ENCODE measurements at regions not wholly inside any gene's neighbourhood (a gene's known extent, or its start where the extent isn't known, plus 50 kb on each side); places are given as distances from the start of the nearest gene placed in this dataset.

DNA sequence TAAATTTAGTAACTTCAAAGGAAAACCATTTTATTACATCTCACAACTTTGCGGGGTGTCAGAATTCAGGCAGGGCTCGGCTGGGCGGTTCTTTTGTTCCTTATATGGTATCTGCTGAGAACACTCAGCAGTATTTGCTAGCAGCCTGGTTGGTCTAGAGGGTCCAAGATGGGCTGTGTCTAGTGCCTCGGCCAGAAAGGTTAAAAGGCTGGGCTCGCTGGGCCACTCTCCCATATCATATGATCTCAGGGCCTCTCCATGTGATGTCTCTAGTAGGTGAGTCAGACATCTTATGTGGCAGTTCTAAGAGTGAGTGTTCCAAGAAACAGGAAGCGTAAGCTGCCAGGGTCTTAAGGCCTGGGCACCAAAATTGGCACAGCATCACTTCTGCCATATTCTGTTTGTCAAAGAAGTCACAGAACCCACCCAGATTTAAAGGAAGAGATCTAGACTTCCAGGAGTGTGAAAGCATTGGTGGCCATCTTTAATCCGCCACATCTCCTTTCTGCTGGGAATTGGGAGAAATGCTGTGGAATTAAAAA is 100.9 kb upstream of the ATP6AP2 start:
- H3K36me3 ChIP-seq (ENCODE audit: control insufficient read depth, insufficient read depth, low read length): no peaks in the 10 kb centered on the region
- no peaks in the 10 kb centered on the region for H3K27me3 ChIP-seq (ENCODE audit: control insufficient read depth, insufficient read depth, low read length, poor library complexity, severe bottlenecking)
- WGBS, 2 experiments (ENCODE audit: insufficient coverage in 1 of 2, insufficient read length in 1 of 2): 95% methylated on average over 7 of the region's 7 CpGs; no CpG with 5 or more reads in 1 of the 2 experiments
- Mint-ChIP-seq H3K36me3 (ENCODE audit: low read depth) (no peaks in the 10 kb centered on the region), H3K27ac (no peak overlapping the region), H3K9me3 (peaks cover 36% of the 10 kb centered on the region), H3K4me1 (peaks cover 37% of the 10 kb centered on the region), H3K4me3 (no peak overlapping the region), H3K27me3 (ENCODE audit: insufficient read depth) (peaks cover 4% of the 10 kb centered on the region)
- no peak overlapping the region for H3K27ac ChIP-seq (ENCODE audit: low read depth, low read length)
- H3K9ac ChIP-seq (ENCODE audit: extremely low read depth, low read length, poor library complexity, severe bottlenecking): no peak overlapping the region
- no peaks in the 10 kb centered on the region for H3K9me3 ChIP-seq (ENCODE audit: control insufficient read depth, low read length)
- no peak for TF ChIP-seq CTCF (conservative IDR thresholded peaks at IDR 0.05)
- no peak for DNase-seq
- H3K4me1 ChIP-seq (ENCODE audit: control insufficient read depth, insufficient read depth, low read length): peaks cover 5% of the 10 kb centered on the region
- no peak overlapping the region for H3K4me3 ChIP-seq (ENCODE audit: low read length)

- DNase-seq: no peak
- Histone ChIP-seq H3K9ac (ENCODE audit: extremely low read depth, low read length, poor library complexity, severe bottlenecking) (no peak overlapping the region), H3K4me1 (ENCODE audit: control insufficient read depth, insufficient read depth, low read length) (peaks cover 6% of the 10 kb centered on the region), H3K4me3 (ENCODE audit: low read length) (no peak overlapping the region), H3K9me3 (ENCODE audit: control insufficient read depth, low read length) (no peaks in the 10 kb centered on the region), H3K36me3 (ENCODE audit: control insufficient read depth, insufficient read depth, low read length) (no peaks in the 10 kb centered on the region), H3K27me3 (ENCODE audit: control insufficient read depth, insufficient read depth, low read length, poor library complexity, severe bottlenecking) (no peaks in the 10 kb centered on the region), H3K27ac (ENCODE audit: low read depth, low read length) (no peak overlapping the region)
- 88% methylated on average over 1 of the region's 2 CpGs; no CpG with 5 or more reads in 1 of the 2 experiments for WGBS, 2 experiments (ENCODE audit: insufficient coverage in 1 of 2, insufficient read length in 1 of 2)
- Mint-ChIP-seq H3K27ac (no peak overlapping the region), H3K4me1 (peaks cover 38% of the 10 kb centered on the region), H3K4me3 (no peak overlapping the region), H3K27me3 (ENCODE audit: insufficient read depth) (peaks cover 4% of the 10 kb centered on the region), H3K36me3 (ENCODE audit: low read depth) (no peaks in the 10 kb centered on the region), H3K9me3 (peaks cover 31% of the 10 kb centered on the region)
- TF ChIP-seq CTCF (conservative IDR thresholded peaks at IDR 0.05): no peak
These were observed 102.2 kb upstream of the ATP6AP2 start for GRCh38 chrX:40478474-40479065.

DNA sequence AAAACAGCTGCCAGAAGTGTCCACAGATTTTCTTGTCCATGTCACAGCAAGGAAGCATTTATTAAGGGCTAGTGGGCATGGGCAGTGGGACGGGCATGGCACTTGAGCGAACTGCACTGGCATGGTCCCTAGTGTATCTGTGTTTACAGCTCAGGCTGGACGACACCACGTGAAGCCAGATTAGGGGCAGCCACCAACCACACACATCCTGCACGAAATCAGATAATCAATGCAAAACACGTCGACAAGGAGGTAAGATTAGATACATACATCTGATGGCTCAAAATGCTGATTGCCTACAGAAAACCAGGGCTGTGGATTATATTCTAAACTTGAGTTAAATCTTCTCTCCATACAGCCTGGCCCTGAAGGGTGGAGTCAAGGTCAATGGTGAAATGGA is 103.8 kb upstream of the ATP6AP2 start:
- Mint-ChIP-seq H3K9me3 (peaks cover 32% of the 10 kb centered on the region), H3K4me3 (no peak overlapping the region), H3K4me1 (peaks cover 46% of the 10 kb centered on the region), H3K27ac (no peak overlapping the region), H3K27me3 (ENCODE audit: insufficient read depth) (peaks cover 4% of the 10 kb centered on the region), H3K36me3 (ENCODE audit: low read depth) (no peaks in the 10 kb centered on the region)
- no peak for TF ChIP-seq CTCF (conservative IDR thresholded peaks at IDR 0.05)
- Histone ChIP-seq H3K9ac (ENCODE audit: extremely low read depth, low read length, poor library complexity, severe bottlenecking) (no peak overlapping the region), H3K27ac (ENCODE audit: low read depth, low read length) (no peak overlapping the region), H3K9me3 (ENCODE audit: control insufficient read depth, low read length) (no peaks in the 10 kb centered on the region), H3K4me1 (ENCODE audit: control insufficient read depth, insufficient read depth, low read length) (peaks cover 6% of the 10 kb centered on the region), H3K36me3 (ENCODE audit: control insufficient read depth, insufficient read depth, low read length) (no peaks in the 10 kb centered on the region), H3K4me3 (ENCODE audit: low read length) (no peak overlapping the region), H3K27me3 (ENCODE audit: control insufficient read depth, insufficient read depth, low read length, poor library complexity, severe bottlenecking) (no peaks in the 10 kb centered on the region)
- DNase-seq: no peak
- WGBS, 2 experiments (ENCODE audit: insufficient coverage in 1 of 2, insufficient read length in 1 of 2): 80 to 83% methylated on average over 1 to 7 of the region's 7 CpGs

Data from endodermal cell (in vitro differentiated cells).